ENCODE measurements at regions not wholly inside any gene's neighbourhood (a gene's known extent, or its start where the extent isn't known, plus 50 kb on each side); places are given as distances from the start of the nearest gene placed in this dataset.

GRCh38 chr20:12044969-12045368 lies 127.3 kb downstream of the BTBD3 start:
- TF ChIP-seq ZNF416 (CRISPR knock-in tag; IDR thresholded peaks at IDR 0.05), result no peak
- TF ChIP-seq IRF2 (CRISPR knock-in tag; IDR thresholded peaks at IDR 0.05; ENCODE audit: borderline replicate concordance, low read depth), result no peak
- no peak for TF ChIP-seq ZSCAN18 (CRISPR knock-in tag; IDR thresholded peaks at IDR 0.05)
- TF ChIP-seq, protein P1, sequence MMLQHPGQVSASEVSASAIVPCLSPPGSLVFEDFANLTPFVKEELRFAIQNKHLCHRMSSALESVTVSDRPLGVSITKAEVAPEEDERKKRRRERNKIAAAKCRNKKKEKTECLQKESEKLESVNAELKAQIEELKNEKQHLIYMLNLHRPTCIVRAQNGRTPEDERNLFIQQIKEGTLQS (CRISPR knock-in tag; conservative IDR thresholded peaks at IDR 0.05), result no peak
- no peak for TF ChIP-seq CTCF (IDR thresholded peaks at IDR 0.05)
- no peak for TF ChIP-seq MYBL2 (CRISPR knock-in tag; IDR thresholded peaks at IDR 0.05)
- TF ChIP-seq ZNF263 (CRISPR knock-in tag; IDR thresholded peaks at IDR 0.05; ENCODE audit: low read depth), result no peak
- TF ChIP-seq FOXP1 (CRISPR knock-in tag; IDR thresholded peaks at IDR 0.05; ENCODE audit: borderline replicate concordance), result no peak
- TF ChIP-seq ZBTB21 (CRISPR knock-in tag; IDR thresholded peaks at IDR 0.05; ENCODE audit: borderline replicate concordance), result no peak
- TF ChIP-seq MXD4 (CRISPR knock-in tag; IDR thresholded peaks at IDR 0.05; ENCODE audit: borderline replicate concordance), result no peak
- TF ChIP-seq ESRRA (CRISPR knock-in tag; IDR thresholded peaks at IDR 0.05; ENCODE audit: borderline replicate concordance), result no peak
- TF ChIP-seq, protein P2, sequence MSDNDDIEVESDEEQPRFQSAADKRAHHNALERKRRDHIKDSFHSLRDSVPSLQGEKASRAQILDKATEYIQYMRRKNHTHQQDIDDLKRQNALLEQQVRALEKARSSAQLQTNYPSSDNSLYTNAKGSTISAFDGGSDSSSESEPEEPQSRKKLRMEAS (CRISPR knock-in tag; IDR thresholded peaks at IDR 0.05), result no peak
- TF ChIP-seq HMGA2 (CRISPR knock-in tag; IDR thresholded peaks at IDR 0.05), result no peak
- no peak for TF ChIP-seq NFE2L1 (CRISPR knock-in tag; IDR thresholded peaks at IDR 0.05)
- TF ChIP-seq EMX1 (CRISPR knock-in tag; IDR thresholded peaks at IDR 0.05), result no peak
- no peaks in the 10 kb centered on the region for H3K4me1 Mint-ChIP-seq
- H3K27me3 Mint-ChIP-seq (ENCODE audit: low read depth), result no peaks in the 10 kb centered on the region
- H3K4me3 Mint-ChIP-seq, result no peak overlapping the region
- no peak for DNase-seq (ENCODE audit: low spot score)
- CTCF ChIA-PET, result interaction anchor here (0.7 kb wide), 1 partner anchor 74 kb away, joined by 3 read pairs; no protein-coding TSS in a partner anchor
- no peak overlapping the region for H3K27ac Mint-ChIP-seq
- no peaks in the 10 kb centered on the region for H3K36me3 Mint-ChIP-seq
- ATAC-seq, result no peak
- POLR2A ChIA-PET, result interaction anchor here (0.6 to 0.7 kb wide), 2 partner anchors 88 to 1782 kb away, joined by 3 to 7 read pairs; no protein-coding TSS in a partner anchor
- no peaks in the 10 kb centered on the region for H3K9me3 Mint-ChIP-seq

DNA sequence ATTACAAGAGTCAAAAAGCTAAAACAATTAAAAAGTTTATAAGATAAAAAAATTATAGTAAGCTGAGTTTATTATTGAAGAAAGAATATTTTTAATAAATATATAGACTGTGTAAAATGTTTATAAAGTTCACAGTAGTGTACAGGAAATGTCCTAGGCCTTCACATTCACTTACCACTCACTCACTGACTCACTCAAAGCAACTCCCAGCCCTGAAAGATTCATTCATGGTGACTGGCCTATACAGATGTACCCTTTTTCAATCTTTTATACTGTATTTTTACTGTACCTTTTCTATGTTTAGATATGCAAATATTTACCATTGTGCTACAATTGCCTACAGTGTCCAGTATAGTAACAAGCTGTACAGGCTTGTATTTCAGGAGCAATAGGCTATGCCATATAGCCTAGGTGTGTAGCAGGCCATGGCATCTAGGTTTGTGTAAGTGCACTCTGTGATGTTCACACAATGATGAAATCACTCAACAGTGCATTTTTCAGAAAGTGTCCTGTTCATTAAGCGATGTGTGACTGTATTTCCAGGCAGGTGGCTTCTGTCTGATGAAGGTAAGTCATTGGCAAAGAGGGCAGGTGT lies 130.2 kb downstream of the BTBD3 start:
- Mint-ChIP-seq H3K36me3 (no peaks in the 10 kb centered on the region), H3K9me3 (no peaks in the 10 kb centered on the region), H3K27me3 (ENCODE audit: low read depth) (no peaks in the 10 kb centered on the region), H3K4me1 (peaks cover 4% of the 10 kb centered on the region; the same call in 1 of the 2 replicates), H3K4me3 (no peak overlapping the region), H3K27ac (no peak overlapping the region)
- ATAC-seq, result no peak
- DNase-seq (ENCODE audit: low spot score), result no peak
- POLR2A ChIA-PET, result no interaction called here
- CTCF ChIA-PET, result no interaction called here
- TF ChIP-seq MYBL2 (CRISPR knock-in tag; IDR thresholded peaks at IDR 0.05), result no peak
- TF ChIP-seq USF1 (CRISPR knock-in tag; IDR thresholded peaks at IDR 0.05), result no peak
- no peak for TF ChIP-seq KAT7 (CRISPR knock-in tag; IDR thresholded peaks at IDR 0.05; ENCODE audit: borderline replicate concordance)
- no peak for TF ChIP-seq ZNF138 (CRISPR knock-in tag; conservative IDR thresholded peaks at IDR 0.05)
- TF ChIP-seq ZNF532 (CRISPR knock-in tag; IDR thresholded peaks at IDR 0.05; ENCODE audit: borderline replicate concordance), result no peak
- TF ChIP-seq ESRRA (CRISPR knock-in tag; IDR thresholded peaks at IDR 0.05; ENCODE audit: borderline replicate concordance), result no peak
- no peak for TF ChIP-seq GRHL2 (CRISPR knock-in tag; IDR thresholded peaks at IDR 0.05; ENCODE audit: insufficient replicate concordance, severe bottlenecking)
- TF ChIP-seq, protein P3, sequence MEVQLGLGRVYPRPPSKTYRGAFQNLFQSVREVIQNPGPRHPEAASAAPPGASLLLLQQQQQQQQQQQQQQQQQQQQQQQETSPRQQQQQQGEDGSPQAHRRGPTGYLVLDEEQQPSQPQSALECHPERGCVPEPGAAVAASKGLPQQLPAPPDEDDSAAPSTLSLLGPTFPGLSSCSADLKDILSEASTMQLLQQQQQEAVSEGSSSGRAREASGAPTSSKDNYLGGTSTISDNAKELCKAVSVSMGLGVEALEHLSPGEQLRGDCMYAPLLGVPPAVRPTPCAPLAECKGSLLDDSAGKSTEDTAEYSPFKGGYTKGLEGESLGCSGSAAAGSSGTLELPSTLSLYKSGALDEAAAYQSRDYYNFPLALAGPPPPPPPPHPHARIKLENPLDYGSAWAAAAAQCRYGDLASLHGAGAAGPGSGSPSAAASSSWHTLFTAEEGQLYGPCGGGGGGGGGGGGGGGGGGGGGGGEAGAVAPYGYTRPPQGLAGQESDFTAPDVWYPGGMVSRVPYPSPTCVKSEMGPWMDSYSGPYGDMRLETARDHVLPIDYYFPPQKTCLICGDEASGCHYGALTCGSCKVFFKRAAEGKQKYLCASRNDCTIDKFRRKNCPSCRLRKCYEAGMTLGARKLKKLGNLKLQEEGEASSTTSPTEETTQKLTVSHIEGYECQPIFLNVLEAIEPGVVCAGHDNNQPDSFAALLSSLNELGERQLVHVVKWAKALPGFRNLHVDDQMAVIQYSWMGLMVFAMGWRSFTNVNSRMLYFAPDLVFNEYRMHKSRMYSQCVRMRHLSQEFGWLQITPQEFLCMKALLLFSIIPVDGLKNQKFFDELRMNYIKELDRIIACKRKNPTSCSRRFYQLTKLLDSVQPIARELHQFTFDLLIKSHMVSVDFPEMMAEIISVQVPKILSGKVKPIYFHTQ (CRISPR knock-in tag; IDR thresholded peaks at IDR 0.05), result no peak
- no peak for TF ChIP-seq SP1 (CRISPR knock-in tag; conservative IDR thresholded peaks at IDR 0.05)
- TF ChIP-seq ZNF671 (CRISPR knock-in tag; IDR thresholded peaks at IDR 0.05), result no peak
- no peak for TF ChIP-seq SMAD4 (CRISPR knock-in tag; IDR thresholded peaks at IDR 0.05)

Data from WTC11 (cell line).